Transverse colon (tissue), 4 donors: ENCODE measurements at regions not wholly inside any gene's neighbourhood (a gene's known extent, or its start where the extent isn't known, plus 50 kb on each side); places are given as distances from the start of the nearest gene placed in this dataset.

Experiments
- DNase-seq: peaks from one replicate; pipeline ENCODE4 v3.0.0-alpha.2; 2019
- H3K27ac ChIP-seq, 4 donors: fragments of 200-600 bp; sonication (generic); 2 replicates each; pipeline ENCODE4 v1.5.1; 2016 to 2018; ENCODE audit warnings: inconsistent platforms in 4 of 4
- H3K27me3 ChIP-seq: fragments of 200-600 bp; sonication (generic); 2 replicates; pipeline ENCODE4 v1.5.1; 2017; ENCODE audit warnings: inconsistent platforms
- H3K36me3 ChIP-seq, 4 donors: fragments of 200-600 bp; sonication (generic); 2 replicates each; pipeline ENCODE4 v1.5.1; 2017 to 2019; ENCODE audit warnings: inconsistent platforms in 4 of 4
- H3K4me1 ChIP-seq, 4 donors: fragments of 200-600 bp; sonication (generic); 2 replicates each; pipeline ENCODE4 v1.5.1; 2017 to 2020; ENCODE audit warnings: inconsistent platforms in 4 of 4
- H3K4me3 ChIP-seq, 4 donors: fragments of 200-600 bp; sonication (generic); 1 replicate in 1 of 4; 2 replicates in 3 of 4; pipeline versions ENCODE4 v1.5.1 to v1.6.1; 2017 to 2019; ENCODE audit warnings: inconsistent platforms in 4 of 4
- H3K9me3 ChIP-seq, 2 donors: fragments of 200-600 bp; sonication (generic); 2 replicates each; pipeline ENCODE4 v1.5.1; 2017 to 2019; ENCODE audit warnings: inconsistent platforms in 2 of 2
- EP300 ChIP-seq: sonication (generic); formaldehyde crosslinking; IDR thresholded peaks from one replicate; pipeline ENCODE4 v1.6.1; 2017; ENCODE audit warnings: antibody characterized with exemption, low read depth
- POLR2A ChIP-seq: fragments of 450-650 bp; IDR thresholded peaks from one replicate; pipeline ENCODE4 v1.6.1; 2016; ENCODE audit warnings: antibody characterized with exemption, mild to moderate bottlenecking, moderate library complexity
- POLR2AphosphoS5 ChIP-seq, 3 donors: sonication (generic); formaldehyde crosslinking; IDR thresholded peaks; one replicate each; pipeline ENCODE4 v1.6.1; 2016; ENCODE audit warnings: antibody characterized with exemption in 3 of 3
- WGBS, 2 donors: methylation state at CpG; one replicate each; pipeline ENCODE4 v1.1.5; 2018; ENCODE audit warnings: low coverage in 1 of 2; 5-methylcytosine and 5-hydroxymethylcytosine counted together
- in situ Hi-C, 4 donors: fragments of 200-750 bp; cut with MboI; loops; one replicate each; pipeline versions ENCODE4 v1.15.0 to v1.15.1; 2017; ENCODE audit warnings: low sequenced_read_pairs in 3 of 4, low pct_ligation_motif_present in 1 of 4, low pct_unique_long_range_greater_than_20kb in 1 of 4
- intact Hi-C: fragments of 100-400 bp; cut with DNase I; formaldehyde crosslinking; loops from one replicate; pipeline ENCODE4 v1.15.1; 2023; ENCODE audit warnings: low total_unique reads
- TF ChIP-seq, protein P1 (sequence below), 5 experiments: fragments of 200-600 bp in 3 of 5; fragments of 450-650 bp in 2 of 5; sonication (generic) in 3 of 5; IDR thresholded peaks; 1 replicate in 2 of 5; 2 replicates in 3 of 5; pipeline ENCODE4 v1.5.1; 2016 to 2017; ENCODE audit warnings: antibody characterized with exemption in 5 of 5, inconsistent platforms in 3 of 5, mild to moderate bottlenecking in 2 of 5, moderate library complexity in 1 of 5

DNA sequence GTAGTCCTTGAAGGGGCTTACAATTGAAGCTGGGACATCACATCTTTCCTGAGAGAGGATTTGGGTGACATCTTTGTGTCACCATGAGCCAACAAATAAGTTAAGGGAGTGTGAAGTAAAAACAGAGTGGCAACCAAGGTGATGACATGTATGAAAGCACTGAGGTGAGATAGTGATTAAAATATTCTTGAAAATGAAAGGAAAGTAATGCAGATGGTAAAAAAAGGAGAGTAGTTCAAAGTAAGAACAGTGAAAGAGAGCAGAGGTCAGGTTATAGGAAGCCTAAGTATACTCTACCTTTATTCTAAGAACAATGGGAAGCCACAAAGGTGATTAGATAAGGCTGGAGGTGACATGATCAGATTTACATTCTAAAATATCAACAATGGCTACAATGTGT lies 486.1 kb downstream of the DIPK2A start:
- no peaks in the 10 kb centered on the region for H3K9me3 ChIP-seq
- no peak overlapping the region for H3K4me3 ChIP-seq
- intact Hi-C loops: no loop called here
- H3K36me3 ChIP-seq: no peaks in the 10 kb centered on the region
- H3K4me1 ChIP-seq: no peaks in the 10 kb centered on the region
- no peak for DNase-seq
- TF ChIP-seq, protein P1, sequence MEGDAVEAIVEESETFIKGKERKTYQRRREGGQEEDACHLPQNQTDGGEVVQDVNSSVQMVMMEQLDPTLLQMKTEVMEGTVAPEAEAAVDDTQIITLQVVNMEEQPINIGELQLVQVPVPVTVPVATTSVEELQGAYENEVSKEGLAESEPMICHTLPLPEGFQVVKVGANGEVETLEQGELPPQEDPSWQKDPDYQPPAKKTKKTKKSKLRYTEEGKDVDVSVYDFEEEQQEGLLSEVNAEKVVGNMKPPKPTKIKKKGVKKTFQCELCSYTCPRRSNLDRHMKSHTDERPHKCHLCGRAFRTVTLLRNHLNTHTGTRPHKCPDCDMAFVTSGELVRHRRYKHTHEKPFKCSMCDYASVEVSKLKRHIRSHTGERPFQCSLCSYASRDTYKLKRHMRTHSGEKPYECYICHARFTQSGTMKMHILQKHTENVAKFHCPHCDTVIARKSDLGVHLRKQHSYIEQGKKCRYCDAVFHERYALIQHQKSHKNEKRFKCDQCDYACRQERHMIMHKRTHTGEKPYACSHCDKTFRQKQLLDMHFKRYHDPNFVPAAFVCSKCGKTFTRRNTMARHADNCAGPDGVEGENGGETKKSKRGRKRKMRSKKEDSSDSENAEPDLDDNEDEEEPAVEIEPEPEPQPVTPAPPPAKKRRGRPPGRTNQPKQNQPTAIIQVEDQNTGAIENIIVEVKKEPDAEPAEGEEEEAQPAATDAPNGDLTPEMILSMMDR (IDR thresholded peaks at IDR 0.05): no peak
- no peak for TF ChIP-seq POLR2AphosphoS5 (IDR thresholded peaks at IDR 0.05)
- no peak for TF ChIP-seq POLR2A
- TF ChIP-seq EP300: no peak
- H3K27me3 ChIP-seq: no peaks in the 10 kb centered on the region
- in situ Hi-C loops: no loop called here
- H3K27ac ChIP-seq: no peak overlapping the region

DNA sequence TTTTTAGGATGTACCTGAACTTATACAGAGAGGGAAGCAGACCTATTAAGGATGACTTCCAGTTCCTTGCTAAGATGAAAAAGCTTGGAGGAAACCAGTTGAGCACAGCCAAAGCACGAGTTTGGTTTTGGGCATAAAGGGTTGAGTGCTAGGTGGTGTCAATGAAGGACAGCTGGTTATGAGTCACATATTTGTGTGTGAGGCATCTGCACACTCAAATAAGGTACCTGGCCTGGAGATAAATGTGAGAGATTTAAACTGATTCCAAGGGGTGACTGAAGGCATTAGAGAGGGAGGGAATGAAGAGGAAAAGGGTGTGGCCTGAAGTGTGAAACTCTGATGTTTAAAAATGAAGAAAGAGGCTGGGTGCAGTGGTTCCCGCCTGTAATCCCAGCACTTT lies 486.7 kb downstream of the DIPK2A start:
- in situ Hi-C loops (no loop called here), intact Hi-C loops (no loop called here)
- no peak for TF ChIP-seq POLR2A
- TF ChIP-seq, protein P1 (IDR thresholded peaks at IDR 0.05): no peak
- Histone ChIP-seq H3K27me3 (no peaks in the 10 kb centered on the region), H3K9me3 (no peaks in the 10 kb centered on the region), H3K36me3 (no peaks in the 10 kb centered on the region), H3K4me1 (no peaks in the 10 kb centered on the region), H3K4me3 (no peak overlapping the region), H3K27ac (no peak overlapping the region)
- DNase-seq: no peak
- 72 to 100% methylated on average over 1 to 2 of the region's 2 CpGs for whole genome bisulfite sequencing, 2 donors

DNA sequence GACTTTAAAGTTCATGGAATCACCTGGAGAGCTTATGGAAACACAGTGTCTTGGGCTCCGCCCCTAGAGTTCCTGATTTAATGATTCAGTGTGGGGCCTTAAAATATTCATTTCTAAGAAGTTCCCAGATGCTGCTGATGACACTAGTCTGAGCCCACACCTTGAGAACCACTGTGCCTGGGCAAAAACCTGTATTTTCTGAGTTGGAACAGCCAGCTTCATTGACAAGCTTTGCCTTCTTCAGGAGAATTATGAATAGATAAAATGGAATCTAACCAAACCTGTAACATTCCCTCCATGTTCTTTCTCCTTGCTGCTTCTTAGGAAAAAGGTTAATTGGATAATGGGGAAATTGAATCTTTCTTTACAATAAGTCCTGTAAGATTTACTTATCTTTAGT lies 490.7 kb downstream of the DIPK2A start:
- H3K27ac ChIP-seq: no peak overlapping the region
- TF ChIP-seq POLR2AphosphoS5 (IDR thresholded peaks at IDR 0.05) (no peak), EP300 (no peak), POLR2A (no peak)
- TF ChIP-seq, protein P1 (IDR thresholded peaks at IDR 0.05): no peak
- no peaks in the 10 kb centered on the region for H3K9me3 ChIP-seq
- no peaks in the 10 kb centered on the region for H3K36me3 ChIP-seq
- intact Hi-C loops: no loop called here
- WGBS, 2 donors: 92% methylated on average over 1 of the region's 1 CpG; no CpG with 5 or more reads in 1 of the 2 donors
- no peaks in the 10 kb centered on the region for H3K27me3 ChIP-seq
- DNase-seq: no peak
- H3K4me3 ChIP-seq: no peak overlapping the region
- in situ Hi-C loops: no loop called here
- H3K4me1 ChIP-seq: no peaks in the 10 kb centered on the region

DNA sequence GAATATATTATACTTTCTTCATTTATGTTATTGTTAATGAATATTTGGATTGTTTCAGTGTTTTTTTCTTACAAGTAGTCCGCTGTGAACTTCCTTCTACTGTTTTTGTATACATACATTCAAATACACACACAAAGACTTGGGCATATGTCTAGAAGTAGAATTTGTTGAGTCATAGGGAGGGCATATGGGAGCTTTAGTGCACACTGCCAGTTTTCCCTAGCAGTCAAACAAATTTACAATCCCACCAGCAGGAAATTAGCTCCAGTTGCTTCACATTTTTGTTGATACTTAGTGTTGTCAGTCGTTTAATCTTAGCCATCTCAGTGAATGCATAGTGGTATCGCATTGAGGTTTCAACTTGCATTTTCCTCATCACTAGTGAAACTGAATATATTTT lies 492.3 kb downstream of the DIPK2A start:
- H3K27me3 ChIP-seq: no peaks in the 10 kb centered on the region
- no peak for TF ChIP-seq EP300
- TF ChIP-seq POLR2A: no peak
- TF ChIP-seq, protein P1 (IDR thresholded peaks at IDR 0.05): no peak
- no peak for TF ChIP-seq POLR2AphosphoS5 (IDR thresholded peaks at IDR 0.05)
- intact Hi-C loops: no loop called here
- no peak for DNase-seq
- H3K36me3 ChIP-seq: no peaks in the 10 kb centered on the region
- H3K4me3 ChIP-seq: no peak overlapping the region
- in situ Hi-C loops: no loop called here
- no peaks in the 10 kb centered on the region for H3K4me1 ChIP-seq
- H3K27ac ChIP-seq: no peak overlapping the region
- no peaks in the 10 kb centered on the region for H3K9me3 ChIP-seq
- WGBS, 2 donors: 72 to 84% methylated on average over 3 of the region's 3 CpGs
